NAMALWA (cell line): ENCODE measurements at regions not wholly inside any gene's neighbourhood (a gene's known extent, or its start where the extent isn't known, plus 50 kb on each side); places are given as distances from the start of the nearest gene placed in this dataset.
A peak's percentile ranks its signal among the peaks of the same experiment; 100 is the strongest.

Source experiments
- DNase-seq: peaks from one replicate; pipeline ENCODE4 v3.0.0-alpha.2; 2015; ENCODE audit warnings: low spot score

DNA sequence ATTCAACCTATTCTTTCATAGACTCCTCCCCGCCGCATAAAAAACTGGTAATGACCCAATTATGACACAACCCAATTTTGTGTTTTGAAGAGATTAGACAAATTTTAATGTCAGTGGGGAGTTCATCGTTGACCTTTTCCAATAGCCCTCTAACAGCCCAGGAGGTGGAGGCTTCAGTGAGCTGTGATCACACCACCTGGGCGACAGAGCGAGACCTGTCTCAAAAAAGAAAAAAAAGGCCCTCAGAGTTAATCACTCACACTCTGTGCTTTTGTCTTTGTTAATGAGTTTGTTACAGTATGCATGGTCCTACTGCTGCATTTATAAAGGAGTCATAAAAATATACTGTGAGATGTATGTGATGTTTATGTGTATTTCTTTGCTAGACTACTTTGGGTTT is 510.6 kb downstream of the CPS1 start:
- DNase-seq: no peak

DNA sequence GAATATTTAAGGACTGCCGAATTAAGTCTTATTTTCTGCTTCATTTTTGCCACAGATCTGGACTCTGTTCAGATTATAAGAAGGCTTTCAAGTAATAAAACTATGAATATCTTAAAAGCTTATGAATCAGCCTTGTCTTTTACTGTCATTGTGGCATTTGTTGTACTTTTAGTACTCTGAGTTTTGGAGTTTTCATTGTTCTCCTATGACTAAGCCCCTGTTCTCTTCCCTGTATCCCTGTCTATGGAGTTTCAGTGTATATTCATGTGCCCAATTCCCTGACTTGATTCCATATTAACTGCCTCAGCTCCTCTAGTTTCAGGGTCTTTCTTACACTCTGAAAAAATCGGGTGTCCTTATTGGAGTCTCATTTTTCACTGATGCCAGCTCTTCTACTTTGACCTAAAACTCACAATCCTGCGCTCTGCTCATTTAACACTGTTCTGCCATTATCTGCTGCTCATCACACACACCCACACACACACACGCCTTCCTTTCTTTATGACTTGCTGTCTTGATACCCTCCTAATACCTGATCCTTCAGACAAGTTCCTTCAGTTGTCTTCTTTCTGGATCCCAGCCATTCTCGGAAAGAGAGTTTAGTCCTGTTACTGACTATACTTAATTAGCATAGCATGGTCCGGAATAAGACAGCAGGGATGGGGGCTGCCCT is 511.8 kb downstream of the CPS1 start:
- DNase-seq: no peak

GRCh38 chr2:211070547-211070946 is 514.1 kb downstream of the CPS1 start:
- DNase-seq: no peak

DNA sequence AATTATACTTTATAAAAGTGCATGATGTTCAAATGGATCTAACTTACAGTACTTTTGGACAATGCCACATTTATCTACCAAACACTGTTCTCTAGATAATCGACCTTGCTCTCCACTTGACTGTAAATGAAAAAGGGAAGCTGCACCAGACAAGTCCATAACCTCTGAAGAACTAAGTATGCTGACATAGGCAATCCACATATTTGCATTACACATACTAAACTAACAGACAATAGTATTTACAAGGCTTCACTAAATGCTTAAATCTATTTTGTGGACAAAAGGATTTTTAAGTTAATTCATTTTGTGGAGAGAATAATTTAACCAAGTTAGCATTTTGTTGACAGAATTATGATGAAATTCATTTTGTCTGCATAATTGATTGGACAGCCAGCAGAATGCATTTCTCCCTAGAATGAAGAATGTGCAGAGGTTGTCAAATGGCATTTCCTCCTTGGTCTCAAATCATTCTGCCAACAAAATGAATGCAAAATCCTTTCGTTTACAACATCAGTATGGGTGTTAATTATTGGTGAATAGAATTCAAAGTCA is 520.9 kb downstream of the CPS1 start:
- no peak for DNase-seq

- DNase-seq: no peak
Observed at GRCh38 chr2:211084352-211084751, 528.0 kb downstream of the CPS1 start.

DNA sequence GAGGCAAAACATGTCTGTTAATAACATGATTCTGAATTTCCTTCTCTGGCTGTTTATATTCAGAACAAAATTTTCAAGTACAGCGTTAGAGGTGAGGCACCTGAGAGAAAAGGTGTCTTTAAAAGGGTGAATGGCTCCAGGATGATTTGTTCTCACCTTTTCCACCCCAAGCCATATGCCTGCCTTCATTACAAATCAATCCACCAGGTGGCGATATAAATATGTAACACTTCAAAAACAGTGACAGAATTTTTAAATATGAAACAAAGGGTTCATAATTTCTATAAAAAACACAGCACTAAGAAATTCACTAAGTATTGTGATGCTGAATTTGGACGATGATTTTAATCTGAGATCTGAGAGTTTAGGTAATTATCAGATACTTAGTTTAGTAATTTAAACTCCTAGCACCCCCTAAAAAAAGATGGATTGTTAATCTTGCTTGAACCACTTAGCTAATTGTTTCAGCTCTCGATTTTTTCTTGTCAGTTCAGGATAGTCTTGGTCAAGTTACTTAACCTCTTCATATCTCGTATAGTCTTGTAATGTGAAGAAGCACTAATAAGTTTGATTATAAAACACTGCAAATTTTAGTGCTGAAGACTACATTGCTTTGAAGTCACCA is 528.8 kb downstream of the CPS1 start:
- DNase-seq: peak; percentile 65

GRCh38 chr2:211086049-211086448 is 529.6 kb downstream of the CPS1 start:
- DNase-seq: no peak

GRCh38 chr2:211089127-211089526 is 532.7 kb downstream of the CPS1 start:
- no peak for DNase-seq

- peak; percentile 34 for DNase-seq
Observed at GRCh38 chr2:211093743-211094303, 537.4 kb downstream of the CPS1 start.

GRCh38 chr2:211103989-211104388 is 547.6 kb downstream of the CPS1 start:
- DNase-seq: no peak

DNA sequence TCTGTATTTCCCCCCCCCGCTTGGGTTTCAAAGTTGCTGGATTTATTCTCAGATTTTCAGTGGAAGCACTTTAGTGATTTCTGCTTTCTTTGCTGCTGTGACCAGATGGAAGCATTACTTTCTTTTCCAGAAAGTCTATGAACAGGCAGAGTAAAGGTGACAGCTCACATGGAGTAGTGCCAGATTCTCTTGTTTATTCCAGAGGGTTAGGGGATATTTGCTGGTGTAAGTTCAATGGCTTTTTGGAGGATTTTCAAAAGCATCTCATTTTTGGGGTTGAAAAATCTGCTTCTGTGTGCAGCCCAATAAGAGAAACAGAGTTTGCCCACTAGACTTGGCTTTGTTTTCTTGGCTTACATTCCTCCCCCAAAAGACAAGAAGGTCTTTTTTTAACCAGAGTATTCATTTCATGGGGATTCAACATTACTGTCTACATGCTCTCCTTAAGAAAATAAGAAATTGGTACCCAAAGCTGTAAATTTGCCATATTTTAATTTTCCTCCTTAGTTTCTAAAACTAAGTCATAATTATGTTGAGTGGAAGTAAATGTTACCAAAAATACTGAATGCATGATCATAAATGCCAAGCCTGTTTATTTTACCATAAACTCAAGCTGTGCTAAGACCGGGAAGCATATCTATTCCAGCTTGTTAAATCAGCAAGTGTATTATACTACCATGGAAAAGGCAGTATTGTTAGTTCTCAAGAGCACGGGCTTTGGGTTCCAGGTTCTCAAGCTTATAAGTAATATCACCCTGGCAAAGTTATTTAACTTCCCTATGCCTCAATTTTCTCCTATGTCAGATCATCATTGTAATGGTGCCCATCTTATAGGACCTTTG is 557.2 kb downstream of the CPS1 start:
- no peak for DNase-seq

DNA sequence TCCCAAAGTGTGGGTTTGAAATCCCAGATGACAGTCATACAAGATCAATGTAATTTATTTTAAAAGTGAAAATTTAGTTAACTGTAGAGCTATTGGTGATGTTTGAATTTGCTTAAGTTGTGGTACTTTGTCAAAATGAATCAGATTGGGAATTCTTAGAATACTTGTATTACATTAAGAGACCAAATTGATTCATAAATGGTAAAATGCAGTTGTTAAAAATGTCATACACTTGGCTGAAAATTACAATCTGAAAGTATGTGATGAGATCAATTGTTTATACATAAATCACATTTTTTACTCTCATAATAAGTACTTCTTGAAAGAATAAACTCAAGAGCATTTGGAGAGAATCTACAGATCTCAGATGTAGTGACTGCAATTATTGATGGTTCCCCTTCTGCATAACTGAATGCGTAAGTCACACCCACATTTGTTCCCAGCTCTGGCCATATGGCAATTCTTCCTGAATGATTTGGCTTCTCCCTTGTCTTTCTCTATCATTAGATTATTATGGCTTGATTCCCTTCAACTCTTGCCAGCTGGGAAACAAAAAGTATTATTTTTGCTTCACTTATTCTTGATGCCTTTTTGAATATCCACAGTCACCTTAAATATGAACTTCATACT is 558.5 kb downstream of the CPS1 start:
- no peak for DNase-seq

- no peak for DNase-seq
Observed at GRCh38 chr2:211117026-211117425, 560.6 kb downstream of the CPS1 start.

DNA sequence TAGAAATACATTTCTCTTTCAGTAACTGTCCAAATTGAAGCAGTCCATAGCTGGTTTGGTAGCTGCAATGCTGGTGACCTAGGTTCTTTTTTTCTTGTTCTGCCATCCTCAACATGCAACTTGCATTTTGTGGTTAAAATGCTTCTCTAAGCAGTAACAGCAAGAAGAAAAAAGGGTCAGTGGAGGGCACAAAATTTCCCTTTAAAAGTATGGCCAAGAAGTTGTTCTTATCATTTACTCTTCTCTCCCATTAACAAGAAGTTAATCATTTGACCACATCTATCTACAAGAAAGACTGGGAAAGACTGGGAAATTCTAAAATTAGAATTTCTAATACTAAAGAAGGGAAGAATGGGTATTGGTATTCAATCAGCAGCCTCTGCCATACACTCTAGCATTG is 569.9 kb downstream of the CPS1 start:
- no peak for DNase-seq

- no peak for DNase-seq
Observed at GRCh38 chr2:211127501-211127900, 571.1 kb downstream of the CPS1 start.

DNA sequence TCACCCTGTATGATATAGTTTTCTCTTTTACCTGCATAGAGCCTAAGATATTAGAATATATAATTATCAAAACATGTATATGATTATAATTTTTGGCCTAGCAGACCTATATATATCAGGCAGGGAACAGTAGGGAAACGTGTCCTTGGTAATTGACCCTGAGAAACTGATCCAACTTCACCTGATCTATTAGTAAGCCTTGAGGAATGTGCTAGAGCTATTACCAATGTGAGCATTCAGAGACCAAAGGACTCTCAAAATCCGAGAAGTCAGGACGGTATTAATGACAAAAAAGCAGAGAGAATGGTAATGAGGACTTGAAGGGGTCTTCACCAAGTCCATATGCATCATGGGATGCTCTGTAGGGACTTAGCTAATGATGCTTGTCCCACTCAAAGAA is 571.9 kb downstream of the CPS1 start:
- no peak for DNase-seq

DNA sequence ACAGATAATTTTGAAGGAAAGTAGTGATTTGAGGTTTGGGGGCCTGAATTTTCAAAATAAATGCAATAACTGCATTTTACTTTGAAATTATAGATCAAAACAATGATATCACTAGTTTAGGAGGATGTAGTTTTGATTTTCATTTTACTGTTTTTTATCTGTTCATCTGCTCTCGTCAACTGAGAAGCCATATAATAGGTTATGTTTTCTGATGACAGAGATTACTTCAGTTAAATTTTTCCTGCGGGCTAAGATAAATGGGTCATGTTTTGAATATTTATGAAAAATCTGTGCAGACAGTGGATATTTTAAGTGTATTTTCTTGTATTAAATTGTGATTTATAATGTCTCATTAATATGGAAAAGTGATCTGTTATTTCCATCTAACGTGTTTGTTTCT is 573.4 kb downstream of the CPS1 start:
- no peak for DNase-seq

DNA sequence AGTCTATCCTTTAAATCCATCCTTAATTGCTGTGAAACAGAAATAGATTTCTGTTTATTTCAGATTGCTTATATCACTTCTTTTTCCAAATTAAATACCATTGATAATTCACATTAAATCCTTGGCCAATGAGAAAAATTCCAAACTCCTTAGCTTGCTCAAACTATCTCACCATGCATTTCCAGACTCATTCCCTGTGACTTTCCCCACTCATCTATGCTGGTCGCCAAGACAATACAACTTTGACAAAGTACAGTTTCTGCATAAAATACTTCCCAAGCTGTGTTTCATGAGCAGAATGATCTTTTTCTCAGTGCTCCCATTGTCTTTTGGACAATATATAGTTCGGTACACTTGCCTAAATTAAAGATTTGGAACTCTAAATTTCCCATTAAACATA is 575.6 kb downstream of the CPS1 start:
- DNase-seq: no peak

GRCh38 chr2:211132573-211132972 is 576.2 kb downstream of the CPS1 start:
- no peak for DNase-seq

DNA sequence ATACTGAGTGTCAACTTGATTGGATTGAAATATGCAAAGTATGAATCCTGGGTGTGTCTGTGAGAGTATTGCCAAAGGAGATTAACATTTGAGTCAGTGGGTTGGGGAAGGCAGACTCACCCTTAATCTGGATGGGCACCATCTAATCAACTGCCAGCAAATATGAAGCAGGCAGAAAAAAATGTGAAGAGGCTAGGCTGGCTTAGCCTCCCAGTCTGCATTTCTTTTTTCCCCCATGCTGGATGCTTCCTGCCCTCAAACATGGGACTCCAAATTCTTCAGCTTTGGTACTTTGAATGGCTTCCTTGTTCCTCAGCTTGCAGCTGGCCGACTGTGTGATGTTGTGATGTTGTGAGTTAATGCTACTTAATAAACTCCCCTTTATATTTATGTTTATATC is 577.4 kb downstream of the CPS1 start:
- no peak for DNase-seq

GRCh38 chr2:211138551-211138950 is 582.2 kb downstream of the CPS1 start:
- DNase-seq: no peak

DNA sequence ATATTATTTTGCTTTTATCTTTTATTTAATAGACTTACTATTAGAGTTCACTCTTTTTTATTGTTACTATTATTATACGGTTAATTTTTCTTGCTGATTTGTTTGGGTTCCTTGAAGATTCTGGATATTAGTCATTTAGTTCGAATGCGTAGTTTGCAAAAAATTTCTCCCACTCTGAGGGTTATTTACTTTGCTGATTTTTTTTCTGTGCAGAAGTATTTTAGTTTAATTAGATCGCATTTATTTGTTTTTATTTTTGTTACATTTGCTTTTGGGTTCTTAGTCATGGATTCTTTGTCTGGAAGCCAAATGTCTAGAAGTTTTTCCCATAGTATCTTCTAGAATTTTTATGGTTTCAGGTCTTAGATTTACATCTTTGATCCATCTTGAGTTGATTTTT is 585.2 kb downstream of the CPS1 start:
- no peak for DNase-seq
